ENCODE measurements at regions not wholly inside any gene's neighbourhood (a gene's known extent, or its start where the extent isn't known, plus 50 kb on each side); places are given as distances from the start of the nearest gene placed in this dataset.

- DNase-seq: no peak
These were observed 338.2 kb upstream of the WWC1 start for GRCh38 chr5:167953151-167953798.

DNA sequence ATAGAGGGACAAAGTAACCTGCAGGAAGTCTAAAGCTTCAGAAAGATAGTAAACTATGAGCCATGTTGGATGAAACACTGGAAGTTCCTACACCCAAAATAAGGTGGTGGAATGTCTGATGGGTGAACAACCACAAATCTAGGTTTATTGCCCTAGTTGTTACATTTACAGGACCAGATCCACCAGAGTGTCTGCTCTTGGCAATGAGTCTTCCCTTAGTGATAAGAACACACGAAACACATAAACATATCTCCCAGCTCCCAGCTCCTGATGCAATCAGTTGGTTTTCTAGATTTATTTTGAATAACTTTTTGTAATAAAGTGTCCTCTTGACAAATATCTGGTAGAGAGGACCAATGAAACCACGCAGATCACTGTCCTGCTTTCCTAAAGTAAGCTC is 329.7 kb upstream of the WWC1 start:
- no peak for DNase-seq

- DNase-seq: peak; percentile 8
These were observed 326.9 kb upstream of the WWC1 start for GRCh38 chr5:167964529-167964928.

GRCh38 chr5:167965710-167966109 is 325.7 kb upstream of the WWC1 start:
- DNase-seq: no peak

DNA sequence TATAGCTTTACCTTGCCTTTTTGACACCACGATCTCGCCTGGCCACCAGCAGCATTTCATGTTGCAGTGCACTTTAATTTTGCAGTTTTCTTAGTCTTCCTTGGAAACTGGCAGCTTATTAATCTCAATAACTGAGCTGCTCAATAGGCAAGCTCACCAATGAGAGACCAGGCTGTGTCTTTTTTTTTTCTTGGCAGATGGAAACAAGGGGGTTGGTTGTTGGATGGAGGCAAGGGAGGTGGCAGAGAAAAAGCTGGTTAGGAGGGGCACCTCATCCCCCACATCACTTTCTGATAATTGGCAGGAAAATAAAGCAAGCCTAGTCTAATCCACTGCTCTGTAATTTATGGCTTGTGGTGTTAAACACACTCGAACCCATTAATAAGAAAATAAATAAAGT is 324.5 kb upstream of the WWC1 start:
- no peak for DNase-seq

- no peak for DNase-seq
These were observed 323.8 kb upstream of the WWC1 start for GRCh38 chr5:167967494-167968177.

- no peak for DNase-seq
These were observed 322.6 kb upstream of the WWC1 start for GRCh38 chr5:167968837-167969236.

- DNase-seq: no peak
These were observed 321.4 kb upstream of the WWC1 start for GRCh38 chr5:167969998-167970397.

DNA sequence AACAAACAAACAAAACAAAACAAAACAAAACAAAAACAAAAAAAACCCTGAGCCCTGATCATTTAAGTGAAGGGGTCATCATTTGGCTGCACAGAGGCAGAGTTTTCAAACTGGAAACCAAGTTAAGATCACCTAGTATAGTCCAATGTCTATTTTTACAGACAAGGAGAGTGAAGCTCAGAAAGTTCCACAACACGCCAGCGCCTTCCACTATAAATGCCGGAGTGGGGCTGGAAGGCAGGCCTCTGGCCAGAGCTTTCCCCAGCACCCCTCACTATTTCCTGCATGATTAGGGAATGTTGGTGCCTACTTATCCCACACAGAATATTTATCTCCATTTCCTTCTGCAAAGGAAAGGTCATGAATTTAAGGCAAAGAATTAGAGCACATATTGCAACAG is 319.7 kb upstream of the WWC1 start:
- no peak for DNase-seq

GRCh38 chr5:167973126-167973525 is 318.3 kb upstream of the WWC1 start:
- no peak for DNase-seq

DNA sequence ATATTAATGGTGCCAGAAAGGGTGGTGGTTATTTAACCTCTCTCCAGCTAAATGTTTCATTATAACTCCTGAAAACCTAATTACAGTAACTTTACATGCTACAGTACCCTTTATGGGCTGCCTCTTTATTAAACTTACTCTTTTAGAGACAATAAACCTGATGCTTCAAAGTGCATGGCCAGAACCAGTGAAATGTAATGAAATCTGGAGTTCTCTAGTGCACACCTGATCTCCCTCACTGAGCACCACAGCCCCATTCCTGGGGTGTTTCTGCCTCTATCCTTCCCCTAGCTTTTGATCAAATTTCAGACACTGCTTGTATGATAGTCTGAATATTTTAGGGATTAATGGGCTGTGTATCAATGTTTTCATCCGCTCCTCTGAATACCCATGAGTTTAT is 306.5 kb upstream of the WWC1 start:
- DNase-seq: no peak

GRCh38 chr5:167985373-167985772 is 306.1 kb upstream of the WWC1 start:
- DNase-seq: no peak

- DNase-seq: no peak
These were observed 303.8 kb upstream of the WWC1 start for GRCh38 chr5:167987490-167988280.

- no peak for DNase-seq
These were observed 298.6 kb upstream of the WWC1 start for GRCh38 chr5:167992868-167993267.

DNA sequence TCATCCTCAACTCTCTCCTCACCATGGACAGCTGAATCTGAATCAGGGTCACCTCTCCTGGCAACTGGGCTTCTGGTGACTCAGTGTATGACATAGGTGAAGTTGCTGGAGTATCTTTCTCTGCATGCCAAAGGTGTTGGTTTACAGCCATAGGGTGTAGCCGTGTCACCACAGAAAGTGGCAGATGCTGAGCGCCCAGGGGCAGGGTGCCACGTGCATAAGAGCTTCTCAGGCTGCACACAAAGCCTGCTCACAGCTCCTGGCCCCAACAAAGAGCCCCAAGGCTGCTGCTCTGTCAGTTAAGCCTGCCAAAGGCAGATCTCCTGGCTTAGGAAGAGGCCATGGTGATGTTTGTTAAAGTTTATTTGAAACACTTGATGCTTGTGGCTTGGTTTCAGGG is 297.7 kb upstream of the WWC1 start:
- DNase-seq: no peak

- DNase-seq: no peak
These were observed 295.5 kb upstream of the WWC1 start for GRCh38 chr5:167995844-167996425.

- no peak for DNase-seq
These were observed 293.2 kb upstream of the WWC1 start for GRCh38 chr5:167998148-167998767.

DNA sequence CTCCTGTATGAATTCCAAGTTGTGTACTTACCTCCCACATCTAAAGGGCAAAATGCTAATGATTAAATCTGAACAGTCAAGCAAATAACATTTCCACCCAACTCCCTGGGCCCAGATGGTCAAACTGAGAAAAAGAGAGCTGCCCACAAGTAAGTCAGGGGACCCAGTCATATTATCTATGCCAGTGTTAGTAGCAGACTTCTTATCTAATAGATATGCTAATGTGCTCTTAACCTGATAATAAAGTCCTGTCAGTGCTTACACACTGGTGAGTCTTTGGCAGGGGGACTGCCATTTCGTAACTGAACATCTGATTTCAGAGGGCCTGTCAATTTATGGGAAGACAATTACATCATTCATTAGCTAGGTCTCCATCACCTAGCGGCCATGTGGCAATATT is 292.3 kb upstream of the WWC1 start:
- no peak for DNase-seq

- no peak for DNase-seq
These were observed 290.1 kb upstream of the WWC1 start for GRCh38 chr5:168001318-168001717.

GRCh38 chr5:168002116-168002515 is 289.3 kb upstream of the WWC1 start:
- DNase-seq: no peak

DNA sequence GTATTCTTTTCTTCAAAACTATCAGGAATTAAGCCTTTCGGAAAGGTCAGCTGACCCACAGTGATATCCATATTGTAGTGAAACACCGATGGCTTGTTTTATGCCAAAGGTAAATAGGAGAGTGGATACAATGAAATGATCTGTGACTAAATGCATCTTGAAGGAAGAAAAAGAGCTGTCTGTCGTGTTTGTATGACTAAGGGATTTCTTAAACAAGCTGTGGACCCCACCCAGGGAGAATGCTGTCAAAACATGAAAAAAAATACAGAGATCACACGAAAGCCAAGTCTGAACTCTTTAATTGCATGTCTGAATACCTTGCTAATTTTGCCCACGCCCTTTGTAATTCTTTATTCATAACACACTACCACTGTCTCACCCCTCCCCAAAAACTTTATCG is 286.4 kb upstream of the WWC1 start:
- no peak for DNase-seq

- DNase-seq: no peak
These were observed 285.5 kb upstream of the WWC1 start for GRCh38 chr5:168005936-168006335.

GRCh38 chr5:168006456-168007130 is 284.9 kb upstream of the WWC1 start:
- no peak for DNase-seq
